HL-60 (cell line): ENCODE measurements at regions not wholly inside any gene's neighbourhood (a gene's known extent, or its start where the extent isn't known, plus 50 kb on each side); places are given as distances from the start of the nearest gene placed in this dataset.

Source experiments
- DNase-seq, 2 experiments: peaks; one replicate each; pipeline ENCODE4 v3.0.0-alpha.2; 2010 to 2020; ENCODE audit warnings: low read depth in 1 of 2, low spot score in 1 of 2
- H3K27ac ChIP-seq: fragments of 250-450 bp; sonication (Bioruptor Pico); replicated peaks from 2 replicates; pipeline ENCODE4 v1.5.1; 2020; ENCODE audit warnings: mild to moderate bottlenecking, moderate library complexity
- H3K27me3 ChIP-seq: fragments of 250-450 bp; sonication (Bioruptor Pico); 2 replicates; pipeline ENCODE4 v1.5.1; 2021; ENCODE audit warnings: mild to moderate bottlenecking, moderate library complexity; ENCODE audit not compliant: insufficient read depth, poor library complexity, severe bottlenecking
- H3K4me3 ChIP-seq: replicated peaks from 2 replicates; pipeline ENCODE4 v1.5.1; 2011; ENCODE audit warnings: mild to moderate bottlenecking, control low read depth, low read length; ENCODE audit not compliant: insufficient read depth
- CTCF ChIP-seq: IDR thresholded peaks from one replicate; pipeline ENCODE4 v1.5.1; 2011; ENCODE audit warnings: low read length, control low read depth, inconsistent platforms; ENCODE audit not compliant: insufficient read depth
- GABPA ChIP-seq: IDR thresholded peaks from 2 replicates; pipeline ENCODE4 v1.6.1; 2012; ENCODE audit warnings: low read depth
- POLR2AphosphoS5 ChIP-seq: IDR thresholded peaks from 2 replicates; pipeline ENCODE4 v1.6.1; 2012; ENCODE audit warnings: low read depth
- REST ChIP-seq: IDR thresholded peaks from 2 replicates; pipeline ENCODE4 v1.6.1; 2012; ENCODE audit warnings: low read depth; ENCODE audit not compliant: insufficient replicate concordance
- SPI1 ChIP-seq: IDR thresholded peaks from 2 replicates; pipeline ENCODE4 v1.6.1; 2012; ENCODE audit warnings: low read depth, mild to moderate bottlenecking, borderline replicate concordance

- Histone ChIP-seq H3K27ac (no peak overlapping the region), H3K4me3 (no peak overlapping the region), H3K27me3 (no peaks in the 10 kb centered on the region)
- no peak for DNase-seq
- TF ChIP-seq POLR2AphosphoS5 (no peak), GABPA (no peak), CTCF (no peak), SPI1 (no peak), REST (no peak)
Measured at GRCh38 chr6:141653590-141653989, 479.1 kb upstream of the GJE1 start.

- DNase-seq = no peak
- H3K27ac ChIP-seq = no peak overlapping the region
- TF ChIP-seq SPI1 = no peak
- no peak for TF ChIP-seq REST
- TF ChIP-seq CTCF = no peak
- no peak for TF ChIP-seq GABPA
- TF ChIP-seq POLR2AphosphoS5 = no peak
Measured at GRCh38 chr6:141641951-141642350, 490.8 kb upstream of the GJE1 start.

GRCh38 chr6:141641406-141641805, 491.3 kb upstream of the GJE1 start:
- Histone ChIP-seq H3K27me3 (no peaks in the 10 kb centered on the region), H3K4me3 (no peak overlapping the region), H3K27ac (no peak overlapping the region)
- TF ChIP-seq GABPA (no peak), REST (no peak), SPI1 (no peak), POLR2AphosphoS5 (no peak), CTCF (no peak)
- DNase-seq = no peak

More at GRCh38 chr6:141641951-141642350, 490.8 kb upstream of the GJE1 start:
- H3K27me3 ChIP-seq = no peaks in the 10 kb centered on the region
- H3K4me3 ChIP-seq = no peak overlapping the region
